Choroid plexus epithelial cell (primary cell): ENCODE measurements at regions not wholly inside any gene's neighbourhood (a gene's known extent, or its start where the extent isn't known, plus 50 kb on each side); places are given as distances from the start of the nearest gene placed in this dataset.

Experiments
- DNase-seq: peaks from one replicate; pipeline ENCODE4 v3.0.0-alpha.2; 2010; ENCODE audit warnings: low read depth
- H3K4me3 ChIP-seq: 2 replicates; pipeline ENCODE4 v1.5.1; 2011; ENCODE audit warnings: low read depth, mild to moderate bottlenecking, control low read depth, low read length, moderate library complexity
- CTCF ChIP-seq: conservative IDR thresholded peaks from 2 replicates; pipeline ENCODE4 v1.5.1; 2011; ENCODE audit warnings: low read depth, mild to moderate bottlenecking, control low read depth, inconsistent platforms, low read length, moderate library complexity

GRCh38 chr2:59018737-59019136, 777.6 kb upstream of the FANCL start:
- H3K4me3 ChIP-seq = no peak overlapping the region
- TF ChIP-seq CTCF = no peak
- no peak for DNase-seq

- DNase-seq = no peak
- no peak overlapping the region for H3K4me3 ChIP-seq
- no peak for TF ChIP-seq CTCF
Measured at GRCh38 chr2:59015027-59015426, 773.9 kb upstream of the FANCL start.

- DNase-seq = no peak
- no peak overlapping the region for H3K4me3 ChIP-seq
- no peak for TF ChIP-seq CTCF
Measured at GRCh38 chr2:59012971-59013370, 771.8 kb upstream of the FANCL start.

- no peak for DNase-seq
- H3K4me3 ChIP-seq = no peak overlapping the region
Measured at GRCh38 chr2:59012234-59012633, 771.1 kb upstream of the FANCL start.

GRCh38 chr2:59008950-59009349, 767.8 kb upstream of the FANCL start:
- H3K4me3 ChIP-seq = no peak overlapping the region
- no peak for TF ChIP-seq CTCF
- no peak for DNase-seq

More at GRCh38 chr2:59012234-59012633, 771.1 kb upstream of the FANCL start:
- TF ChIP-seq CTCF = no peak

GRCh38 chr2:59005836-59006615, 764.9 kb upstream of the FANCL start:
- TF ChIP-seq CTCF = no peak
- no peak overlapping the region for H3K4me3 ChIP-seq
- no peak for DNase-seq

- DNase-seq = no peak
- no peak overlapping the region for H3K4me3 ChIP-seq
- TF ChIP-seq CTCF = no peak
Measured at GRCh38 chr2:59004621-59005020, 763.5 kb upstream of the FANCL start.
